ENCODE measurements at regions not wholly inside any gene's neighbourhood (a gene's known extent, or its start where the extent isn't known, plus 50 kb on each side); places are given as distances from the start of the nearest gene placed in this dataset.

DNA sequence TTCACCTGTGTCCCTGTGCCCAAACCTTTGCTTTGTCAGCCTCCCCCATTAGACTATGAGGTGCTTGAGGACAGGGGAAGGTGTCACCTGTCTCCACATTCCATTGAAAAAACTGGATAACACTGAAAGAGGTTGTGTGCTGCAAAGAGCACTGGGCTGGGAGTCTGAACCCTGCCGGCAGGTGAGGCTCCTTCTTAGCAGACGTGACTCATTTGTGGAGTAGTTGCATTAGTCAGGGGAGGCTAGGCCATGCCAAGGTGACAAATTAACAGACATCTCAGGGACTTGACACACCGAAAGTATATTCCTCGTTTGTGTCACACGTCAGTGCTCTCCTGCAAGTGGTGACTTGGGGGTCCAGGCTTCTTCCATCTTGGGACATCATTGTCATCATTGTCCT is 95.9 kb upstream of the STX18 start:
- DNase-seq (no peak), ATAC-seq (replicated peaks) (no peak)
- Mint-ChIP-seq H3K27ac (no peak overlapping the region), H3K4me1 (ENCODE audit: low read depth in 2 of 2) (peaks cover 0 to 2% of the 10 kb centered on the region in 2 donors), H3K36me3 (ENCODE audit: insufficient read depth) (no peaks in the 10 kb centered on the region), H3K27me3 (no peaks in the 10 kb centered on the region), H3K4me3 (no peak overlapping the region), H3K9me3 (no peaks in the 10 kb centered on the region)

GRCh38 chr4:4633431-4633830 is 91.6 kb upstream of the STX18 start:
- no peak overlapping the region for H3K27ac Mint-ChIP-seq
- no peaks in the 10 kb centered on the region for H3K9me3 Mint-ChIP-seq
- peaks cover 3% of the 10 kb centered on the region for H3K36me3 Mint-ChIP-seq (ENCODE audit: insufficient read depth)
- ATAC-seq (replicated peaks) (no peak), DNase-seq (no peak)
- H3K4me3 Mint-ChIP-seq, result no peak overlapping the region
- H3K27me3 Mint-ChIP-seq, result no peaks in the 10 kb centered on the region
- H3K4me1 Mint-ChIP-seq (ENCODE audit: low read depth in 2 of 2), result peaks cover 0 to 2% of the 10 kb centered on the region in 2 donors

DNA sequence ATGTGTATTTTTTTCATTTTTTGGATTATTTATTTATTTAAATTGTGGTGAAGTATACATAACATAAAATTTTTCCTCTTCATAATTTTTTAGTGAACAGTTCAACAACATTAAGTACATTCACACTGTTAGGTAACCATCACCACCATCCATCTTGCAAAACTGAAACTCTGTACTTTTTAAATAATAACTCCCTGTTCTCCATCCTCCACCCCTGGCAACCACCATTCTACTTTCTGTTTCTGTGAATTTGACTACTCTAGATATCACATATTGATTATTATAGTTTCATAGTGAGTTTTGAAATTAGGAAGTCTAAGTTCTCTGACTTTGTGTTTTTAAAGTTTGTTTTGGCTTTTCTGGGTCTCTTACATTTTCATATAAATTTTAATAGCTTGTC is 89.3 kb upstream of the STX18 start:
- Mint-ChIP-seq H3K27ac (no peak overlapping the region), H3K9me3 (no peaks in the 10 kb centered on the region), H3K27me3 (no peaks in the 10 kb centered on the region), H3K36me3 (ENCODE audit: insufficient read depth) (peaks cover 3% of the 10 kb centered on the region), H3K4me1 (ENCODE audit: low read depth in 2 of 2) (no peaks in the 10 kb centered on the region), H3K4me3 (no peak overlapping the region)
- ATAC-seq (replicated peaks), result no peak
- DNase-seq, result no peak

- Mint-ChIP-seq H3K4me1 (ENCODE audit: low read depth in 2 of 2) (no peaks in the 10 kb centered on the region), H3K27ac (no peak overlapping the region), H3K9me3 (no peaks in the 10 kb centered on the region), H3K27me3 (no peaks in the 10 kb centered on the region), H3K4me3 (no peak overlapping the region), H3K36me3 (ENCODE audit: insufficient read depth) (peaks cover 3% of the 10 kb centered on the region)
- DNase-seq, result no peak
- no peak for ATAC-seq (replicated peaks)
These were observed 86.1 kb upstream of the STX18 start for GRCh38 chr4:4627906-4628305.

GRCh38 chr4:4627111-4627510 is 85.3 kb upstream of the STX18 start:
- Mint-ChIP-seq H3K4me1 (ENCODE audit: low read depth in 2 of 2) (no peaks in the 10 kb centered on the region), H3K27me3 (no peaks in the 10 kb centered on the region), H3K27ac (no peak overlapping the region), H3K36me3 (ENCODE audit: insufficient read depth) (peaks cover 3% of the 10 kb centered on the region), H3K9me3 (no peaks in the 10 kb centered on the region), H3K4me3 (no peak overlapping the region)
- DNase-seq, result no peak
- ATAC-seq (replicated peaks), result no peak

DNA sequence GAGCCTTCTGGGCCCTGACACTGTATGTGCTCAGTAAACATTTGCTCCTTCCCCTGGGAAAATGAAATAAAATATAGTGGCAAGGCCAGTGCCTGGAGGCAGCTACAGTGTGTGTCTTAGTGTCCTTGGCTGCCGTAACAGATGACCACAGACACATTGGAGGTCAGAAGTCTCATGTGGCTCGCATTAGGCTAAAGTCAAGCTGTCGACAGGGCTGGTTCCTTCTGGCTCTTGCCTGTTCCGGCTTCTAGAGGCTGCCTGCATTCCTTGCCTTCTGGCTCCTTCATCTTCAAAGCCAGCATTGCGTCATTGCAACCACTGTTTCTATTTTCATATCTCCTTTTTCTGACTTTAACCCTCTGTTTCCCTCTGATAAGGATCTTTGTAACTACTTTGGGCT is 83.6 kb upstream of the STX18 start:
- H3K9me3 Mint-ChIP-seq, result no peaks in the 10 kb centered on the region
- no peak for ATAC-seq (replicated peaks)

GRCh38 chr4:4624276-4624897 is 82.5 kb upstream of the STX18 start:
- ATAC-seq (replicated peaks) (no peak), DNase-seq (no peak)
- no peak overlapping the region for H3K4me3 Mint-ChIP-seq
- H3K27me3 Mint-ChIP-seq, result no peaks in the 10 kb centered on the region
- no peaks in the 10 kb centered on the region for H3K4me1 Mint-ChIP-seq (ENCODE audit: low read depth in 2 of 2)
- no peak overlapping the region for H3K27ac Mint-ChIP-seq
- peaks cover 3% of the 10 kb centered on the region for H3K36me3 Mint-ChIP-seq (ENCODE audit: insufficient read depth)
- no peaks in the 10 kb centered on the region for H3K9me3 Mint-ChIP-seq

More for the DNA sequence above, 83.6 kb upstream of the STX18 start:
- no peak for DNase-seq
- H3K27ac Mint-ChIP-seq, result no peak overlapping the region
- no peaks in the 10 kb centered on the region for H3K27me3 Mint-ChIP-seq
- no peaks in the 10 kb centered on the region for H3K4me1 Mint-ChIP-seq (ENCODE audit: low read depth in 2 of 2)
- no peak overlapping the region for H3K4me3 Mint-ChIP-seq
- peaks cover 3% of the 10 kb centered on the region for H3K36me3 Mint-ChIP-seq (ENCODE audit: insufficient read depth)

GRCh38 chr4:4619821-4620220 is 78.0 kb upstream of the STX18 start:
- DNase-seq (no peak), ATAC-seq (replicated peaks) (no peak)
- peaks cover 2% of the 10 kb centered on the region for H3K36me3 Mint-ChIP-seq (ENCODE audit: insufficient read depth)
- H3K4me1 Mint-ChIP-seq (ENCODE audit: low read depth in 2 of 2), result no peaks in the 10 kb centered on the region
- no peaks in the 10 kb centered on the region for H3K9me3 Mint-ChIP-seq
- H3K27ac Mint-ChIP-seq, result no peak overlapping the region
- no peaks in the 10 kb centered on the region for H3K27me3 Mint-ChIP-seq
- H3K4me3 Mint-ChIP-seq, result no peak overlapping the region

GRCh38 chr4:4618847-4619246 is 77.0 kb upstream of the STX18 start:
- H3K4me3 Mint-ChIP-seq, result no peak overlapping the region
- no peak for ATAC-seq (replicated peaks)
- no peaks in the 10 kb centered on the region for H3K4me1 Mint-ChIP-seq (ENCODE audit: low read depth in 2 of 2)
- H3K9me3 Mint-ChIP-seq, result no peaks in the 10 kb centered on the region
- H3K36me3 Mint-ChIP-seq (ENCODE audit: insufficient read depth), result peaks cover 2% of the 10 kb centered on the region
- H3K27ac Mint-ChIP-seq, result no peak overlapping the region
- no peaks in the 10 kb centered on the region for H3K27me3 Mint-ChIP-seq
- no peak for DNase-seq

DNA sequence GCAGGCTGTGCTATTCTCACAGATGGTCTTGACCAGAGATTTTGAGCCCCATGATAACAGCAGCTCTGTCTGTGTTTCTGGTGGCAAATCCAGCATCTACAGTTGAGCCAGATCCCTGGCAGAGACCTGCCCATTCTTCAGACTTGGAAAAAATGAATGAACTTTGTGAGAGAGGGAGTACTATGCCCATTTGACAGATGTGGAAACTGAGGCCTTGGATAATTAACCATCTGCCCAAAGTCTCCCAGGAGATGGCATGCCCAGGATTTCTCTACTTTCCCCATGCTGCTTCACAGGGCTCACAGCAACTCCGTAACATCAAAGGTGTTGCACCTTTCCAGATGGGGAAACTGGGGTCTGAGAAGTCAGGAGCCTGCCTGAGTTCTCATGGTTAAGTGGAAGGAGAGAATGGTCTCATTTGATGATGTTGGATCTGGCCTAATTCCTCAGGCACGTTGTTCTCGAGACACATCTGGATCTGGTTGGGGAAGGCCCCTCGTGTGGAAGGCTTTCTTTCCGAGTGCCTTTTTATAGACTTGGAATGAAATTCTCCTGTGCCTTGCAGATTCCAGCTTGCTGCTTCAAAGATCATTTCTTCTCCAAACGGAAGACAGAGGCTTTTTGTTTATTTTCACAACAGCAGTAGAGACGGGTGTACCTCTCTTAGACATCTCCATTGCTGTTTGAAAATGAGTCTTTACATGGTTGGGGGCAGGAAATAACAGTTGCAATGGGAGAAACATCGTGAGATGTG is 73.3 kb upstream of the STX18 start:
- no peak for DNase-seq
- H3K4me1 Mint-ChIP-seq (ENCODE audit: low read depth in 2 of 2), result no peaks in the 10 kb centered on the region
- no peaks in the 10 kb centered on the region for H3K27me3 Mint-ChIP-seq
- H3K9me3 Mint-ChIP-seq, result no peaks in the 10 kb centered on the region
- H3K4me3 Mint-ChIP-seq, result no peak overlapping the region
- peaks cover 2% of the 10 kb centered on the region for H3K36me3 Mint-ChIP-seq (ENCODE audit: insufficient read depth)
- ATAC-seq (replicated peaks), result no peak
- no peak overlapping the region for H3K27ac Mint-ChIP-seq

DNA sequence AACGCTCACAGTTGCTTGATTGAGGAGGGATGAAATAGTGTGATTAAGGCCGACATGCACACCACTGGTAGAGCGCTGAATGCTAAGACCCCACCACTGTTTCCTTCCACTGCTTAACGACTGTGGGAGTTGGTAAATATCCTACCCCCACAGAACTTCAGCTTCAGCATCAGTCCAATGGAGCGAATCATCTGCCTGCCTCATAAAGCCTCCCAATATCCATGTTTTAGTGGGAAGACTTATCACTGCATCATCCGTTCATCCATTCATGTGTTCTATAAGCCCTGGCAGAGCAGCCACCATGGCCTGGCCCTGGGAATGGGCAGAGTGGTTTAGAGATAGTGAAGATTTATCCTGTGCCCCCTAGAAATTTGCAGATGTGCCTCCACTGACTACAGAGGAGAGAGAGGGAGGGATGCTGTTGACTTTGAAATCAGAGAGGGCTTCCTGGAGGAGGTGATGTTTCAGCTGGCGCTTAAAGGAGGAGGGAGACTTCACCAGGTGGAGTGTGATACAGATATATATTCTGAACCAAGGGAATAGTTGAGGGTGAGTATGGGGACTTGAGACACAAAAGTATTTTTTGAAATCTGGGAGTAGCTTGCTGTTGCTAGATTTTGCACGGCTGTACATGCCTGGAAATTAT is 71.9 kb upstream of the STX18 start:
- Mint-ChIP-seq H3K36me3 (ENCODE audit: insufficient read depth) (peaks cover 2% of the 10 kb centered on the region), H3K4me1 (ENCODE audit: low read depth in 2 of 2) (no peaks in the 10 kb centered on the region), H3K27ac (no peak overlapping the region), H3K4me3 (no peak overlapping the region), H3K27me3 (no peaks in the 10 kb centered on the region), H3K9me3 (no peaks in the 10 kb centered on the region)
- no peak for ATAC-seq (replicated peaks)
- no peak for DNase-seq

- H3K36me3 Mint-ChIP-seq (ENCODE audit: insufficient read depth), result peaks cover 2% of the 10 kb centered on the region
- H3K4me3 Mint-ChIP-seq, result no peak overlapping the region
- H3K4me1 Mint-ChIP-seq (ENCODE audit: low read depth in 2 of 2), result no peaks in the 10 kb centered on the region
- H3K27me3 Mint-ChIP-seq, result no peaks in the 10 kb centered on the region
- DNase-seq (no peak), ATAC-seq (replicated peaks) (no peak)
- H3K9me3 Mint-ChIP-seq, result no peaks in the 10 kb centered on the region
- no peak overlapping the region for H3K27ac Mint-ChIP-seq
These were observed 71.2 kb upstream of the STX18 start for GRCh38 chr4:4613126-4613465.

DNA sequence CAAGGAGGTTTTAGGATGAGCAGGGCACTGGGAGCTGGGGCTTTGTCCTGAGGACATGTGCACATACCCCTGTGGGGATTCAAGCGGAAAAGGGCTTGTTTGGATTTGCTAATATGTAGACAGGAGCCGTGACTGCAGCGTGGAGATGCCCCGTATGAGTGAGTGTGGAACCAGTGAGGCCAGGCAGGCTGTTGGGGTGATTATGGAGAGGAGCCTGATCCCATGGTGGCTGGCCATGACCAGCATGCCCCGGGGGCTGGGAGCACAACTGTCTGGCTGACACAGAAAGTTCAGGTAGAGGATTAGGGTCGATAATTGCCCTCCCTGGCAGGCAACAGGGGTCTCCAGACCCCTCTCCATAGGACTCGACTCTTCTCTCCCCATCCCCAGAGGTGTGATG is 68.8 kb upstream of the STX18 start:
- H3K4me3 Mint-ChIP-seq, result no peak overlapping the region
- no peaks in the 10 kb centered on the region for H3K36me3 Mint-ChIP-seq (ENCODE audit: insufficient read depth)
- no peaks in the 10 kb centered on the region for H3K4me1 Mint-ChIP-seq (ENCODE audit: low read depth in 2 of 2)
- no peaks in the 10 kb centered on the region for H3K27me3 Mint-ChIP-seq
- DNase-seq (no peak), ATAC-seq (replicated peaks) (no peak)
- H3K9me3 Mint-ChIP-seq, result no peaks in the 10 kb centered on the region
- H3K27ac Mint-ChIP-seq, result no peak overlapping the region

DNA sequence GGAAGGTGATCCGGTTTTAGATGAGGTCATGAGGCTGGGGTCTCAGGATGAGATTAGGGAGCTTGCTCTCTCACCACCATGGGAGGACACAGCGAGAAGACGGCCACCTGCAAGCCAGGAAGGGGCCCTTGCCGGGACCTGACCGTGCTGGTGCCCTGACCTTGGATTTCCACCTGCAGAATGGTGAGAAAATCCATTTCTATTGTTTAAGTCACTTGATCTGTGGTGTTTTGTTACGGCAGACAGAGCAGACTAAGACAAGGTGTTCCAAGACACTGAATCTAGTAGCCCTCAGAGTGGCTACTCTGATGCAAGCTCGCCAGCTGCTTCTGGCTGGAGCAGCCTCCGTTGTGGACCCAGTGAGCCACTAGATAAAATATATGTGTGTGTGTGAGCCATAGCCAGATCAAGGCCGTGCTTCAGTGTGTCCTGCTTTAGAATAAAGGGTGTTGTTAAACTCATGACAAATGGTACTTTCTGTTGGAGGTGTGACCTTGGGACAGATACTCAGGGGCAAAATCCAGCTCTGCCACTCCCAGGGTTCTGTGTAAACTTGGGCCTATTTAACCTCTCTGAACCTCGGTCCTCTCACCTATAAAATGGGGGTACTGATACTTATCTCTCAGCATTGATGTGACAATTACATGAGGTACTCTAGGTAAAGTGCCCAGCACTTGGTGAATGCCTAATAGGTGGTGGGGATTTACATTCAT is 67.9 kb upstream of the STX18 start:
- ATAC-seq (replicated peaks), result no peak
- Mint-ChIP-seq H3K27me3 (no peaks in the 10 kb centered on the region), H3K36me3 (ENCODE audit: insufficient read depth) (no peaks in the 10 kb centered on the region), H3K4me1 (ENCODE audit: low read depth in 2 of 2) (no peaks in the 10 kb centered on the region), H3K9me3 (no peaks in the 10 kb centered on the region), H3K27ac (no peak overlapping the region), H3K4me3 (no peak overlapping the region)
- no peak for DNase-seq
